ENCODE measurements at regions not wholly inside any gene's neighbourhood (a gene's known extent, or its start where the extent isn't known, plus 50 kb on each side); places are given as distances from the start of the nearest gene placed in this dataset.

GRCh38 chr19:31946491-31946890 is 398.9 kb upstream of the ZNF507 start:
- no peak for TF ChIP-seq CTCF (IDR thresholded peaks at IDR 0.05; ENCODE audit: poor library complexity)
- no peak for TF ChIP-seq EZH2 (IDR thresholded peaks at IDR 0.05; ENCODE audit: borderline replicate concordance)
- TF ChIP-seq EZH2phosphoT487 (IDR thresholded peaks at IDR 0.05; ENCODE audit: low read depth, severe bottlenecking, unreplicated experiment): no peak
